ELF-1 (cell line): ENCODE measurements at regions not wholly inside any gene's neighbourhood (a gene's known extent, or its start where the extent isn't known, plus 50 kb on each side); places are given as distances from the start of the nearest gene placed in this dataset.
A peak's percentile ranks its signal among the peaks of the same experiment; 100 is the strongest.
"Not testable (repeated sequence)": the region's sequence is repeated elsewhere in the genome, so short reads cannot be mapped to it uniquely, and the experiment has no call there.

Experiments used
- DNase-seq: peaks from one replicate; pipeline ENCODE4 v3.0.0-alpha.2; 2016; ENCODE audit warnings: low read depth, low spot score

DNA sequence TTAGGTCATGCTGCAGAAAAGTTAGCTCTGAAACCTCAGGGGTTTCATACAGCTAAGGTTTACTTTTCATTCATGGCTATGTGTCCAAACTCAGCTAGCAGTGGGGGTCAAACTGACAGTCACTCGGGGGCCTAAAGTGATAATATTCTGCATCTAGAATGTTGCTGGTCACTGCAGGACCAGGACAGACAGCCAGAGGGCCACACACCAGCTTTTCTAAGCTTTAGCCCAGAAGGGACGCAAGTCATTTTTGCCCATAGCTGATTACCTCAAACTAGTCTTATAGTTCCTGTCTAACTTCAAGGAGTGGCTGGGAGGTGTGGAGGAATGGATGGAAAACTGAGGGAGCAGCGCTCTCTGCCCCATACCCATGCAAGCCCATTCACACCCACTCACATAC is 163.0 kb upstream of the NLRP1 start:
- no peak for DNase-seq

- DNase-seq = no peak
Measured at GRCh38 chr17:5747964-5748363, 163.7 kb upstream of the NLRP1 start.

- DNase-seq = no peak
Measured at GRCh38 chr17:5753421-5753820, 169.1 kb upstream of the NLRP1 start.

- DNase-seq = no peak
Measured at GRCh38 chr17:5757314-5757907, 173.1 kb upstream of the NLRP1 start.

DNA sequence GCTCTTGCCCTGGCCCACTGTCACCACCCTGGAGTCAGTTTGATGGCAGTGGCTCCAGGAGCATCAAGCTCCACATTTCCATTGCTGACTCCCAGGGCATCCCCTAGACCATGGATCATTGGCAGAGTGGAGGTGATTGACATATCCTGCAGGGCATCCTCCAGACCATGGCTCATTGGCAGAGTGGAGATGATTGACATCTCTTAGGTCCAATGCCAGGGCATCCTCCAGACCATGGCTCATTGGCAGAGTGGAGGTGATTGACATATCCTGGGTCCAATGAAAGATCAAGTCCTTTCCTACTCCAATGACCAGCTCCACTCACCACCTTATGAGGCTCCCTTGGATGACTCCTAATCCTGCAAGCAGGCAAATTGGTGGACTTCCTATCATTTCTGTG is 174.3 kb upstream of the NLRP1 start:
- DNase-seq = peak; percentile 70

DNA sequence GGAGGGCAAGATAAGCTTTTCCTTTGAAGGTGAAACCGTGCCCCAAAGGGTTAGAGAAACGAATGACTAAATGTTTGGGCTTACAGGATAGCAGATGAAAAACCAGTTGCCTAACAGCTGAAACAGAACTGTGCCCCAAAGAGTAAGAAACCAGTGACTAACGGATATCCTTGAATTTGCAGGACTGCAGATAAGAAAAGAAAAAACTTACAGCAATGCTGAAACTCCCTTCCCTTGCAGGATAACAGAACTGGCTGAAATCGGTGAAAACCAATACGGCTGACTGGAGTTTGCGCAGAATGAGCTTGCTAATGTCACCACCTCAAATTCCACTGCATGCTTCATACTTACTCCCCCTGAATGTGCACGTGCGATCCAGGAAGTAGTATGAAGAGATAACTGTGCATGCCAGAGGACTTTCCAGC is 175.2 kb upstream of the NLRP1 start:
- DNase-seq = no peak

DNA sequence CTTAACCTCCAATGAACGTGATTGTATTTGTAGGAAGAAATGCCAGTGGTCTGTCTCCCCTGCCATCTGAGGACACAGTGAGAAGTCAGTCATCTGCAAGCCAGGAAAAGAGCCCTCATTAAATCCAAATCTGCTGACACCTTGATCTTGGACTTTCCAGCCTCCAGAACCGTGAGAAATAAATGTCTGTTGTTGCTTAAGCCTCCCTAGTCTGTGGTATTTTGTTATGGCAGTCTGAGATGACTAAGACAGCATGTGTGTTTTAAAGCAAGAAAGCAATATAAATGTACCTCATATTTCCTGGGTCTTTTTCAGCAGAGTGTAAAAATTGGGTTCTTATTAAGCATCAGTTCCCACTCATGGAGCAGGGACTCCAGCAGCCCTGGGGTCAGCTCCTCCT is 177.9 kb upstream of the NLRP1 start:
- DNase-seq = no peak

DNA sequence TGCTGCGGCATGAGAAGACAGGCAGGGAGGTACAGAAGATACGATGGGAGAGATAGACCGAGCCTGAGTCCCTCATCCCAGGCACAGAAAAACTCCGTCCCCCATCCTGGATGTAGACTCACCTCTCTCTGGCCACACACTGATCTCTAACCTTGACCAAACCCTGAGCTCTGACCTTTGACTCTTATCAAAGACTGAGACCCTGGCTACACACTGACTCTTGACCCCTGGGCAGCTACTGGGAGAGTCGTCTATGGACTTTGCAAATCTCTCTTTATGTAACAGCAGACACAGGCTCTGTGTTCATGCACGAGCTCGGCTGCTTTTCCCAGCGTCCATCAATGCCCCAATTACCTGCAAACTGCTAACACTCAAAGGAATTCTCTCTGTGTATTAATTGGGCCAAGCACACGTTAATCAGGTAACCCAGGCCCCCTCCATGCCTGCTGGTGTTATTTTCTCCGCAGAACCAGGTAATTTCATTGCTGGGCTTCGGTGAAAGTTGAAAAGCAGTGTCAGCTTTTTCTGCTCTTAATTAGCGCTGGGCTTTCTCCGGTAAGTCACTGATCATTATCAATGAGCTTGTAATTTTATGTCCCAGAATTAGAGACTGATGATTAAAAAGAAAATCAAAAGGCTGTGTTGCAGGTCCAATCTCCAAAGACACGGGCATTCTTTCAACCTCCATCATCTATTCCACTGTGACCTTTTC is 179.4 kb upstream of the NLRP1 start:
- no peak for DNase-seq

DNA sequence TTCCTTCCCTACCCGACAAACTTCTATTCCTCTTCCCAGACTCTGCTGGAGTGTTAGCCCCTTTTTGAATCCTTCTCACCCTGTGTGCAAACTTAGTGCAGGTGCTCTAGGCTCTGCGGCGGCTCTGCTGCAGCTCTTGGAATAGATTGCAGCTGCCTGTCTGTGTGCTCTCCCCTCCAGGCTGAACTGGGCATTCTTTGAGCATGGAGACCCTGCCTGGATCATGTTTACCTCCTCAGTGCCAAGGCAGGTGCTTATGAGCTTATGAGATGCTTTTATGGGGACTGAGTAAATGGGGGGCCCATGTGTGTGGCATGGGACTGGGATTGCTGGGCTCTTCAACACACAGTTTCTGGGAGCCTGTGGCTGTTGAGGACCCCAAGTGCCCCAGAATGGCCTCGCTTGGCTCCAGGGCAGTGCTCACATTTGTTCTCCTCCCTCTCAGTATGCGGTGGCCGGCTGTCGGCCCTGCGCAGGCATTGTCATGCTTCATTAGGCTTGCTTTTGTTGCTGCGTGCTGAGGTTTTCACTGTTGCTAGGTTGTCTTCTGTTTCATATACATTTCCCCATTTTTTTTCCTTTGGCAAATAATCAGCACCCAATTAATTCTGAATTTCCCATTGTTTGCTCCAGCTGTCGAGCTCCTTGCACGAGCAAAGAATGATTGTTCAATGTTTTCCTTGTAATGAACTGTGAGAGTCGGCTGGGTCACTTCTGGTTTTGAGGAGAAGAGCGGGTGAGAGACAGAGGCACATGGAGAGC is 185.5 kb upstream of the NLRP1 start:
- DNase-seq = peak; percentile 70

GRCh38 chr17:5770441-5771270 is 186.3 kb upstream of the NLRP1 start:
- DNase-seq = peak; percentile 46

DNA sequence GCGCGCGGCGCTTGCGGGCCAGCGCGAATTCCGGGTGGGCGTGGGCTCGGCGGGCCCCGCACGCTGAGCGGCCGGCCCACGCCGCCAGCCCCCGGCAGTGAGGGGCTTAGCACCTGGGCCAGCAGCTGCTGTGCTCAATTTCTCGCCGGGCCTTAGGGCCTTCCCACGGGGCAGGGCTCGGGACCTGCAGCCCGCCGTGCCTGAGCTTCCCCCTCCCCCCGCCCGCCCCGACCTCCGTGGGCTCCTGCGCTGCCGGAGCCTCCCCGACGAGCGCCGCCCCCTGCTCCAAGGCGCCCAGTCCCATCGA is 186.9 kb upstream of the NLRP1 start:
- DNase-seq = not testable (repeated sequence)

DNA sequence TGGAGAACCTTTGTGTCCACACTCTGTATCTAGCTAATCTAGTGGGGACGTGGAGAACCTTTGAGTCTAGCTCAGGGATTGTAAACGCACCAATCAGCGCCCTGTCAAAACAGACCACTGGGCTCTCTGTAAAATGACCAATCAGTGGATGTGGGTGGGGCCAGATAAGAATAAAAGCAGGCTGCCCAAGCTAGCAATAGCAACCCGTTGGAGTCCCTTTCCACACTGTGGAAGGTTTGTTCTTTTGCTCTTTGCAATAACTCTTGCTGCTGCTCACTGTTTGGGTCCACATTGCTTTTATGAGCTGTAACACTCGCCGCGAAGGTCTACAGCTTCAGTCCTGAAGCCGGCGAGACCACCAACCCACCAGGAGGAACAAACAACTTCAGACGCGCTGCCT is 187.7 kb upstream of the NLRP1 start:
- not testable (repeated sequence) for DNase-seq

DNA sequence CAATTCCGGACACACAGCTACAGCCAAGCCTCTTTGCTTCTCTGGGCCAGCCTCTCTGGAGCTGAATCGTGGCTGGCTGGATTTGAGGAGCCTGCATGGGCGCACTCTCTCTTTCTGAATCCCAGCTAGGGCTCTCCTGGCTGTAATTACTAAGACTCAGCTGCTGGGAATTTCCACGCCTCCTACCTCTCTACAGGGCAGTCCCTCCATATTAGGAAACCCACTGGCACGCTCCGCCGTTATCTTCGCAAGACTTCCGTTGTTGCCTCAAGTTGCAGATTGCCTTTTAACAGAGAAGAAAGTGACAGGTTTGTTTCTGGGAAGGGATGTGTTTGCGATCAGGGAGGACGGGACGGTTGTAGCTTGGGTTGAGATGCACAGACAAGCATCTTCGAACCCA is 188.4 kb upstream of the NLRP1 start:
- DNase-seq = peak; percentile 67

- DNase-seq = no peak
Measured at GRCh38 chr17:5773816-5774360, 189.6 kb upstream of the NLRP1 start.

DNA sequence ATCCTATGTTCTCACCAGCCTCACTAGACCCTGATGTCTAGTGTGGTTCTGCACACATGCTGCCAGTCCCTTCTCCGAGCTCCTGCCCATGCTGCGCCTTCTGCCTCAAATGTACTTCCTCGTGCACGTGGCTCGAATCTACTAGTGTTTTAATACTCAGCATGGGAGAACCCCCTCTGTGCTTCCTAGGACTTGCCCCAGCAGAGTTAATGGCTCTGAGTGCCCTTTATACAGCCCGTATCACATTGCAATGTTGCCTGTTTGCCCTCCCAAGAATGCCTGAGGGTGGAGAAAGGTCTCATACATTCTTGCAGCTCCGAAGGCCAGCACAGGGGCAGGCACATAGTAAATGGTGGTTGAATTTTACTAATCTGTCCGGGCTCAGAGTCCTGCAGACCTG is 190.8 kb upstream of the NLRP1 start:
- peak; percentile 49 for DNase-seq

- no peak for DNase-seq
Measured at GRCh38 chr17:5780476-5780875, 196.2 kb upstream of the NLRP1 start.

- DNase-seq = no peak
Measured at GRCh38 chr17:5781236-5781927, 197.1 kb upstream of the NLRP1 start.

GRCh38 chr17:5783269-5783668 is 199.0 kb upstream of the NLRP1 start:
- no peak for DNase-seq

GRCh38 chr17:5783851-5784250 is 199.5 kb upstream of the NLRP1 start:
- DNase-seq = no peak

- no peak for DNase-seq
Measured at GRCh38 chr17:5784791-5785190, 200.5 kb upstream of the NLRP1 start.

DNA sequence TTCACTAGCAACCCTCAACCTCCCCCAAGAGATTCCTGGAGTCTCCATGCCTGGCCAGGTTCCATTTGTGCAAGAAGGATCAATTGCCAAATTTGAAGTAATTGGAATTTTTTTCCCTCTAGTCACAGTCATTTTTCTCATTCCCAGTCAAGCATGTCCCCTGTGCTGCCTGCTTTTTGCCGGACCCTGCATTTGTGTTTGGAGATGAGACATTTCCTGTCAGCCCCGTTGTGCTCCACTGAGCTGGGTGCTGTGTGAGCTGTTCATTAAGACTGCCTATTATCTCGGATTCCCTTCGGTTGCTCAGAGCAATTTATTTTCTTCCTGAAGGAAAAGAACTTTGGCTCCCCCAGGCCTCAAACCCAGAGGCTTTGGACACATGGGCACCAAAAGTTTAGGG is 201.0 kb upstream of the NLRP1 start:
- DNase-seq = no peak
